Activated B cell treated with CpG ODN at 0.5 μM for 24 hours (primary cell): ENCODE measurements at regions not wholly inside any gene's neighbourhood (a gene's known extent, or its start where the extent isn't known, plus 50 kb on each side); places are given as distances from the start of the nearest gene placed in this dataset.

Experiments
- ATAC-seq: fragments of 200-7000 bp; cut with Tn5 transposase; one replicate; pipeline ENCODE4 v1.10.0; 2021; ENCODE audit warnings: low read depth, mild to moderate bottlenecking, moderate library complexity
- CTCF ChIA-PET: fragments of 350-600 bp; sonication (Branson Sonifier 250); formaldehyde crosslinking; loops from one replicate; lab custom pipeline; 2021; ENCODE audit warnings: antibody characterized with exemption; lab: Charles Lee
- POLR2A ChIA-PET: fragments of 350-600 bp; sonication (Branson Sonifier 250); formaldehyde crosslinking; loops from one replicate; lab custom pipeline; 2021; ENCODE audit warnings: antibody characterized with exemption; lab: Charles Lee
- DNase-seq: peaks from one replicate; pipeline ENCODE4 v3.0.0; 2022
- H3K27ac Mint-ChIP-seq: one replicate; pipeline ENCODE4 v1.8.0; 2020; ENCODE audit warnings: mixed read lengths
- H3K27me3 Mint-ChIP-seq: one replicate; pipeline ENCODE4 v1.8.0; 2021; ENCODE audit warnings: mixed read lengths
- H3K36me3 Mint-ChIP-seq: one replicate; pipeline ENCODE4 v1.8.0; 2021; ENCODE audit warnings: low read depth, mixed read lengths
- H3K4me1 Mint-ChIP-seq: one replicate; pipeline ENCODE4 v1.8.0; 2021; ENCODE audit warnings: mixed read lengths
- H3K4me3 Mint-ChIP-seq: one replicate; pipeline ENCODE4 v1.8.0; 2020; ENCODE audit warnings: mild to moderate bottlenecking, mixed read lengths
- H3K9me3 Mint-ChIP-seq: one replicate; pipeline ENCODE4 v1.8.0; 2020; ENCODE audit warnings: mixed read lengths
- CTCF ChIP-seq: fragments of 200-600 bp; IDR thresholded peaks from one replicate; pipeline ENCODE4 v1.8.0; 2022; ENCODE audit warnings: antibody characterized with exemption, mild to moderate bottlenecking
- intact Hi-C: fragments of 100-400 bp; cut with micrococcal nuclease; formaldehyde crosslinking; loops from one replicate; pipeline ENCODE4 v1.15.1; 2024

DNA sequence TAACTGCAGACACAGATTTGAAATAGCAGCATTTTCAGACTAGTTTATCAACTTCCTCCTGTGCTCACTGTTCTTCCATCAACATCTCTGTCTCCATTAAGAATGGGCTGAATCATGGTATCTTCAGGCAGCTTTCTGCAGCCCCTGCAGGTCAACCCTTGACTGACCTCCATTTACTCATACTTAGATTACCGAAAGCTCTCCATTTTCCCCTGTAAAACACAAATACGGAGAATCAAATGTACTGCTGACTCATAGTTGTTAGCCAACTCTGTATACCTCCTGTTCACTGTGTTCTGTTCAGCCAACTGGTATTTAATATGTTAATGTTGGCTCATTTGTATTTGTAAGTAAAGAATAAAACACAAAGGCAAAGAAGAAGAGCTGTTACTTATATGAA, 364.0 kb downstream of the CASP12 start:
- CTCF ChIA-PET: no interaction called here
- intact Hi-C loops: no loop called here

GRCh38 chr11:104531894-104532293, 366.4 kb downstream of the CASP12 start:
- TF ChIP-seq CTCF: no peak
- intact Hi-C loops: loop anchor here (2.0 kb wide), 1 partner anchor 1331 kb away; no protein-coding TSS in a partner anchor
- Mint-ChIP-seq H3K4me3 (no peak overlapping the region), H3K36me3 (no peaks in the 10 kb centered on the region), H3K4me1 (no peaks in the 10 kb centered on the region), H3K27me3 (no peaks in the 10 kb centered on the region), H3K9me3 (no peaks in the 10 kb centered on the region), H3K27ac (no peak overlapping the region)
- ATAC-seq: no peak
- POLR2A ChIA-PET: no interaction called here
- CTCF ChIA-PET: interaction anchor here (1.7 kb wide), 1 partner anchor 1331 kb away, joined by 7 read pairs; no protein-coding TSS in a partner anchor
- DNase-seq: no peak

More for the DNA sequence above, 364.0 kb downstream of the CASP12 start:
- H3K4me1 Mint-ChIP-seq: no peaks in the 10 kb centered on the region
- H3K4me3 Mint-ChIP-seq: no peak overlapping the region
- no peak overlapping the region for H3K27ac Mint-ChIP-seq
- POLR2A ChIA-PET: no interaction called here
- no peak for TF ChIP-seq CTCF
- H3K27me3 Mint-ChIP-seq: no peaks in the 10 kb centered on the region
- ATAC-seq (no peak), DNase-seq (no peak)
- H3K9me3 Mint-ChIP-seq: no peaks in the 10 kb centered on the region
- no peaks in the 10 kb centered on the region for H3K36me3 Mint-ChIP-seq

DNA sequence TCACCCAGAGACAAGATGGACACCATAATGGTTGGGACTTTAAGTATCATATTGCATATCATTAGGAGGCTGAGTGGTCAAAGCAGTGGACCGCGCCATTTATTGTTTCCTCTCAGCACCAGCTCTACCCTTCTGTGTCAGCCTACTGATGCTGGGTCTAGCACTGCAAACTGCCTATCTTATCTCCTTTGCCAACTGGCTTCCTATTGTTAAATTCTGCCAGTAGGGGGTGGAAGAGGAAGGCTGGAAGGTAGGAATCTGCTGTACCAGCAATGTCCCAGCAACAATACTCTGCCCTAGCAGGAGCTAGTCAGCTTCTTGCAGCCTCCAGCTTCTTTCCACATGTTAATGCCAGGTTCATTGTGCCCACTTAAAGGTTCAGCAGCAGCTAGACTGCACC, 367.1 kb upstream of the PDGFD start:
- CTCF ChIA-PET: interaction anchor here (1.7 kb wide), 1 partner anchor 1332 kb away, joined by 7 read pairs; no protein-coding TSS in a partner anchor
- Mint-ChIP-seq H3K36me3 (no peaks in the 10 kb centered on the region), H3K27ac (no peak overlapping the region), H3K9me3 (no peaks in the 10 kb centered on the region), H3K4me1 (no peaks in the 10 kb centered on the region), H3K4me3 (no peak overlapping the region), H3K27me3 (no peaks in the 10 kb centered on the region)
- POLR2A ChIA-PET: no interaction called here
- ATAC-seq (no peak), DNase-seq (no peak)
- TF ChIP-seq CTCF: no peak
- intact Hi-C loops: loop anchor here (2.0 kb wide), 1 partner anchor 1332 kb away; no protein-coding TSS in a partner anchor

GRCh38 chr11:104529906-104530305, 366.0 kb upstream of the PDGFD start:
- TF ChIP-seq CTCF: no peak
- ATAC-seq (no peak), DNase-seq (no peak)
- POLR2A ChIA-PET: no interaction called here
- no peaks in the 10 kb centered on the region for H3K9me3 Mint-ChIP-seq
- H3K27ac Mint-ChIP-seq: no peak overlapping the region
- H3K36me3 Mint-ChIP-seq: no peaks in the 10 kb centered on the region
- intact Hi-C loops: loop anchor here (2.0 kb wide), 1 partner anchor 1333 kb away; no protein-coding TSS in a partner anchor
- H3K4me3 Mint-ChIP-seq: no peak overlapping the region
- CTCF ChIA-PET: no interaction called here
- no peaks in the 10 kb centered on the region for H3K4me1 Mint-ChIP-seq
- no peaks in the 10 kb centered on the region for H3K27me3 Mint-ChIP-seq

- H3K4me1 Mint-ChIP-seq: no peaks in the 10 kb centered on the region
- H3K27ac Mint-ChIP-seq: no peak overlapping the region
- DNase-seq (no peak), ATAC-seq (no peak)
- H3K27me3 Mint-ChIP-seq: peaks cover 2% of the 10 kb centered on the region
- H3K36me3 Mint-ChIP-seq: no peaks in the 10 kb centered on the region
- CTCF ChIA-PET: interaction anchor here (1.4 kb wide), 1 partner anchor 1334 kb away, joined by 5 read pairs; no protein-coding TSS in a partner anchor
- intact Hi-C loops: no loop called here
- TF ChIP-seq CTCF: no peak
- no peak overlapping the region for H3K4me3 Mint-ChIP-seq
- no peaks in the 10 kb centered on the region for H3K9me3 Mint-ChIP-seq
- POLR2A ChIA-PET: no interaction called here
Observed at GRCh38 chr11:104529213-104529612, 365.3 kb upstream of the PDGFD start.
